ENCODE measurements at regions not wholly inside any gene's neighbourhood (a gene's known extent, or its start where the extent isn't known, plus 50 kb on each side); places are given as distances from the start of the nearest gene placed in this dataset.

DNA sequence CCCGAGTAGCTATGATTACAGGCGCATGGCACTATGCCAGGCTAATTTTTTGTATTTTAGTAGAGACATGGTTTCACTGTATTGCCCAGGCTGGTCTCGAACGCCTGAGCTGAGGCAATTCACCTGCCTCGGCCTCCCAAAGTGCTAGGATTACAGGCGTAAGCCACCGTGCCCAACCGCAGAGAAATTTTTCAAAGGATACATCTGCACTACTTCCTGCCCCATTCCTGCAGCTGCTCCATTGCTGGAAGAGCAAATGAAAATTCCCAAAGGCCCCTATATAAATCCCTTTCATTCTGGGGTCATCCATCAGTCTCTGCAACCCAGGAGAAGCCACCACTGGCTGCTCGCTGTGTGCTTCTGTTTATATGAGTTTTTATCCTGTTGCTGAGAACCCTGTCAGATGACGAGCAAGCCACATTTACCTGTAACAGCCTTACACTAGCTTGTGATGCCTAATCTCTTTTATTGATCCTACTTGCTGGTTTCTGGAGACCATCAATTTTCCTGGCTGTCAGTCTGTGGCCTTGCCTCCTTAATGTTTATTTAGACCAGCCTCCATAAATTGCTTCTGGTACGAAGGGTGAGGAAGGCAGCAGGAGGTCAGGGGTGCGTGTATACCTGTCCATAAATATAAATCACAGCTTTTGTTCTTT, 925.3 kb downstream of the TLE4 start:
- no peak for TF ChIP-seq POLR2A (IDR thresholded peaks at IDR 0.05)
- TF ChIP-seq, protein P1, sequence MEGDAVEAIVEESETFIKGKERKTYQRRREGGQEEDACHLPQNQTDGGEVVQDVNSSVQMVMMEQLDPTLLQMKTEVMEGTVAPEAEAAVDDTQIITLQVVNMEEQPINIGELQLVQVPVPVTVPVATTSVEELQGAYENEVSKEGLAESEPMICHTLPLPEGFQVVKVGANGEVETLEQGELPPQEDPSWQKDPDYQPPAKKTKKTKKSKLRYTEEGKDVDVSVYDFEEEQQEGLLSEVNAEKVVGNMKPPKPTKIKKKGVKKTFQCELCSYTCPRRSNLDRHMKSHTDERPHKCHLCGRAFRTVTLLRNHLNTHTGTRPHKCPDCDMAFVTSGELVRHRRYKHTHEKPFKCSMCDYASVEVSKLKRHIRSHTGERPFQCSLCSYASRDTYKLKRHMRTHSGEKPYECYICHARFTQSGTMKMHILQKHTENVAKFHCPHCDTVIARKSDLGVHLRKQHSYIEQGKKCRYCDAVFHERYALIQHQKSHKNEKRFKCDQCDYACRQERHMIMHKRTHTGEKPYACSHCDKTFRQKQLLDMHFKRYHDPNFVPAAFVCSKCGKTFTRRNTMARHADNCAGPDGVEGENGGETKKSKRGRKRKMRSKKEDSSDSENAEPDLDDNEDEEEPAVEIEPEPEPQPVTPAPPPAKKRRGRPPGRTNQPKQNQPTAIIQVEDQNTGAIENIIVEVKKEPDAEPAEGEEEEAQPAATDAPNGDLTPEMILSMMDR (IDR thresholded peaks at IDR 0.05): no peak
